ENCODE measurements at regions not wholly inside any gene's neighbourhood (a gene's known extent, or its start where the extent isn't known, plus 50 kb on each side); places are given as distances from the start of the nearest gene placed in this dataset.

GRCh38 chrX:113868711-113869110 is 715.2 kb upstream of the HTR2C start:
- DNase-seq = no peak
- TF ChIP-seq CTCF (IDR thresholded peaks at IDR 0.05) (no peak), POLR2A (IDR thresholded peaks at IDR 0.05) (no peak)

GRCh38 chrX:113868177-113868576 is 715.7 kb upstream of the HTR2C start:
- no peaks in the 10 kb centered on the region for H3K4me1 ChIP-seq
- no peaks in the 10 kb centered on the region for H3K27me3 ChIP-seq
- no peaks in the 10 kb centered on the region for H3K9me3 ChIP-seq
- no peak overlapping the region for H3K27ac ChIP-seq
- TF ChIP-seq POLR2A (IDR thresholded peaks at IDR 0.05) = no peak
- TF ChIP-seq CTCF (IDR thresholded peaks at IDR 0.05) = no peak
- H3K36me3 ChIP-seq = no peaks in the 10 kb centered on the region
- no peak overlapping the region for H3K4me3 ChIP-seq
- no peak for DNase-seq

More at GRCh38 chrX:113868711-113869110, 715.2 kb upstream of the HTR2C start:
- Histone ChIP-seq H3K9me3 (no peaks in the 10 kb centered on the region), H3K27me3 (no peaks in the 10 kb centered on the region), H3K36me3 (no peaks in the 10 kb centered on the region), H3K4me1 (no peaks in the 10 kb centered on the region), H3K4me3 (no peak overlapping the region), H3K27ac (no peak overlapping the region)

GRCh38 chrX:113849408-113849807 is 734.5 kb upstream of the HTR2C start:
- no peak for DNase-seq
- H3K27me3 ChIP-seq = no peaks in the 10 kb centered on the region
- no peaks in the 10 kb centered on the region for H3K9me3 ChIP-seq
- no peaks in the 10 kb centered on the region for H3K4me1 ChIP-seq
- TF ChIP-seq CTCF (IDR thresholded peaks at IDR 0.05) = no peak
- TF ChIP-seq POLR2A (IDR thresholded peaks at IDR 0.05) = no peak
- no peak overlapping the region for H3K27ac ChIP-seq
- no peaks in the 10 kb centered on the region for H3K36me3 ChIP-seq
- H3K4me3 ChIP-seq = no peak overlapping the region

- Histone ChIP-seq H3K4me3 (no peak overlapping the region), H3K36me3 (no peaks in the 10 kb centered on the region), H3K4me1 (no peaks in the 10 kb centered on the region), H3K27ac (no peak overlapping the region), H3K9me3 (no peaks in the 10 kb centered on the region), H3K27me3 (no peaks in the 10 kb centered on the region)
- DNase-seq = no peak
- no peak for TF ChIP-seq POLR2A (IDR thresholded peaks at IDR 0.05)
- no peak for TF ChIP-seq CTCF (IDR thresholded peaks at IDR 0.05)
These were observed 750.5 kb upstream of the HTR2C start for GRCh38 chrX:113833096-113834055.

- H3K4me1 ChIP-seq = no peaks in the 10 kb centered on the region
- no peak for DNase-seq
- no peaks in the 10 kb centered on the region for H3K36me3 ChIP-seq
- no peak for TF ChIP-seq CTCF (IDR thresholded peaks at IDR 0.05)
- TF ChIP-seq POLR2A (IDR thresholded peaks at IDR 0.05) = no peak
- no peak overlapping the region for H3K4me3 ChIP-seq
- H3K27ac ChIP-seq = no peak overlapping the region
- H3K27me3 ChIP-seq = no peaks in the 10 kb centered on the region
- H3K9me3 ChIP-seq = no peaks in the 10 kb centered on the region
These were observed 755.4 kb upstream of the HTR2C start for GRCh38 chrX:113828470-113828869.
